CD1c-positive myeloid dendritic cell (primary cell): ENCODE measurements at regions not wholly inside any gene's neighbourhood (a gene's known extent, or its start where the extent isn't known, plus 50 kb on each side); places are given as distances from the start of the nearest gene placed in this dataset.
"Not testable (repeated sequence)": the region's sequence is repeated elsewhere in the genome, so short reads cannot be mapped to it uniquely, and the experiment has no call there.

Experiments used
- DNase-seq: peaks from one replicate; pipeline ENCODE4 v3.0.0-alpha.2; 2016; ENCODE audit errors: extremely low spot score

- DNase-seq, result peak; percentile 84
Measured at GRCh38 chr3:177338697-177339219, 141.5 kb upstream of the TBL1XR1 start.

- not testable (repeated sequence) for DNase-seq
Measured at GRCh38 chr3:177339220-177339703, 142.0 kb upstream of the TBL1XR1 start.

GRCh38 chr3:177340243-177340830 lies 143.1 kb upstream of the TBL1XR1 start:
- no peak for DNase-seq

- no peak for DNase-seq
Measured at GRCh38 chr3:177341736-177342419, 144.6 kb upstream of the TBL1XR1 start.

GRCh38 chr3:177343122-177343625 lies 145.9 kb upstream of the TBL1XR1 start:
- no peak for DNase-seq

- peak; percentile 87 for DNase-seq
Measured at GRCh38 chr3:177345049-177345972, 148.0 kb upstream of the TBL1XR1 start.

GRCh38 chr3:177345973-177346503 lies 148.8 kb upstream of the TBL1XR1 start:
- no peak for DNase-seq

GRCh38 chr3:177346878-177347277 lies 149.6 kb upstream of the TBL1XR1 start:
- no peak for DNase-seq

- no peak for DNase-seq
Measured at GRCh38 chr3:177347611-177348010, 150.3 kb upstream of the TBL1XR1 start.

- no peak for DNase-seq
Measured at GRCh38 chr3:177348974-177349373, 151.7 kb upstream of the TBL1XR1 start.

GRCh38 chr3:177349384-177349783 lies 152.1 kb upstream of the TBL1XR1 start:
- no peak for DNase-seq

GRCh38 chr3:177350121-177350520 lies 152.8 kb upstream of the TBL1XR1 start:
- DNase-seq, result no peak

- DNase-seq, result no peak
Measured at GRCh38 chr3:177351206-177351605, 153.9 kb upstream of the TBL1XR1 start.

- no peak for DNase-seq
Measured at GRCh38 chr3:177351757-177352158, 154.5 kb upstream of the TBL1XR1 start.

- DNase-seq, result no peak
Measured at GRCh38 chr3:177352424-177352823, 155.1 kb upstream of the TBL1XR1 start.

GRCh38 chr3:177353140-177353539 lies 155.9 kb upstream of the TBL1XR1 start:
- DNase-seq, result no peak

- not testable (repeated sequence) for DNase-seq
Measured at GRCh38 chr3:177353879-177354278, 156.6 kb upstream of the TBL1XR1 start.

GRCh38 chr3:177354466-177354865 lies 157.2 kb upstream of the TBL1XR1 start:
- no peak for DNase-seq

GRCh38 chr3:177356113-177356512 lies 158.8 kb upstream of the TBL1XR1 start:
- DNase-seq, result no peak

GRCh38 chr3:177356952-177357351 lies 159.7 kb upstream of the TBL1XR1 start:
- DNase-seq, result no peak

GRCh38 chr3:177357352-177358090 lies 160.2 kb upstream of the TBL1XR1 start:
- peak; percentile 67 for DNase-seq
